Hematopoietic multipotent progenitor cell (in vitro differentiated cells): ENCODE measurements at regions not wholly inside any gene's neighbourhood (a gene's known extent, or its start where the extent isn't known, plus 50 kb on each side); places are given as distances from the start of the nearest gene placed in this dataset. TPM values are rescaled to one million over a fixed set of nuclear protein-coding genes. Genes with fewer than 3 reads are reported as not detected.

Experiments used
- small RNA-seq: library from RNA; depleted of rRNA; stranded (forward); fragments of <200 nt; gene quantifications from one replicate; pipeline ENCODE3, GENCODE V24; 2012

Small RNAs in the stretch of these regions (small RNA-seq; reads per million reads assigned to genes)
- gene RN7SL428P = not detected
